HL-60 (cell line): ENCODE measurements at regions not wholly inside any gene's neighbourhood (a gene's known extent, or its start where the extent isn't known, plus 50 kb on each side); places are given as distances from the start of the nearest gene placed in this dataset.

ENCODE experiments used
- DNase-seq, 2 experiments: peaks; one replicate each; pipeline ENCODE4 v3.0.0-alpha.2; 2010 to 2020; ENCODE audit warnings: low read depth in 1 of 2, low spot score in 1 of 2
- H3K27ac ChIP-seq: fragments of 250-450 bp; sonication (Bioruptor Pico); replicated peaks from 2 replicates; pipeline ENCODE4 v1.5.1; 2020; ENCODE audit warnings: mild to moderate bottlenecking, moderate library complexity
- H3K27me3 ChIP-seq: fragments of 250-450 bp; sonication (Bioruptor Pico); 2 replicates; pipeline ENCODE4 v1.5.1; 2021; ENCODE audit warnings: mild to moderate bottlenecking, moderate library complexity; ENCODE audit not compliant: insufficient read depth, poor library complexity, severe bottlenecking
- H3K4me3 ChIP-seq: replicated peaks from 2 replicates; pipeline ENCODE4 v1.5.1; 2011; ENCODE audit warnings: mild to moderate bottlenecking, control low read depth, low read length; ENCODE audit not compliant: insufficient read depth
- GABPA ChIP-seq: IDR thresholded peaks from 2 replicates; pipeline ENCODE4 v1.6.1; 2012; ENCODE audit warnings: low read depth
- POLR2AphosphoS5 ChIP-seq: IDR thresholded peaks from 2 replicates; pipeline ENCODE4 v1.6.1; 2012; ENCODE audit warnings: low read depth
- REST ChIP-seq: IDR thresholded peaks from 2 replicates; pipeline ENCODE4 v1.6.1; 2012; ENCODE audit warnings: low read depth; ENCODE audit not compliant: insufficient replicate concordance
- SPI1 ChIP-seq: IDR thresholded peaks from 2 replicates; pipeline ENCODE4 v1.6.1; 2012; ENCODE audit warnings: low read depth, mild to moderate bottlenecking, borderline replicate concordance
- TF ChIP-seq, protein P1 (sequence below): IDR thresholded peaks from one replicate; pipeline ENCODE4 v1.5.1; 2011; ENCODE audit warnings: low read length, control low read depth, inconsistent platforms; ENCODE audit not compliant: insufficient read depth

- DNase-seq: no peak
- TF ChIP-seq, protein P1, sequence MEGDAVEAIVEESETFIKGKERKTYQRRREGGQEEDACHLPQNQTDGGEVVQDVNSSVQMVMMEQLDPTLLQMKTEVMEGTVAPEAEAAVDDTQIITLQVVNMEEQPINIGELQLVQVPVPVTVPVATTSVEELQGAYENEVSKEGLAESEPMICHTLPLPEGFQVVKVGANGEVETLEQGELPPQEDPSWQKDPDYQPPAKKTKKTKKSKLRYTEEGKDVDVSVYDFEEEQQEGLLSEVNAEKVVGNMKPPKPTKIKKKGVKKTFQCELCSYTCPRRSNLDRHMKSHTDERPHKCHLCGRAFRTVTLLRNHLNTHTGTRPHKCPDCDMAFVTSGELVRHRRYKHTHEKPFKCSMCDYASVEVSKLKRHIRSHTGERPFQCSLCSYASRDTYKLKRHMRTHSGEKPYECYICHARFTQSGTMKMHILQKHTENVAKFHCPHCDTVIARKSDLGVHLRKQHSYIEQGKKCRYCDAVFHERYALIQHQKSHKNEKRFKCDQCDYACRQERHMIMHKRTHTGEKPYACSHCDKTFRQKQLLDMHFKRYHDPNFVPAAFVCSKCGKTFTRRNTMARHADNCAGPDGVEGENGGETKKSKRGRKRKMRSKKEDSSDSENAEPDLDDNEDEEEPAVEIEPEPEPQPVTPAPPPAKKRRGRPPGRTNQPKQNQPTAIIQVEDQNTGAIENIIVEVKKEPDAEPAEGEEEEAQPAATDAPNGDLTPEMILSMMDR: no peak
- TF ChIP-seq REST (no peak), POLR2AphosphoS5 (no peak), SPI1 (no peak), GABPA (no peak)
- H3K27ac ChIP-seq: no peak overlapping the region
- no peaks in the 10 kb centered on the region for H3K27me3 ChIP-seq
- no peak overlapping the region for H3K4me3 ChIP-seq
Observed at GRCh38 chr2:144165599-144166250, 354.2 kb downstream of the ZEB2 start.

DNA sequence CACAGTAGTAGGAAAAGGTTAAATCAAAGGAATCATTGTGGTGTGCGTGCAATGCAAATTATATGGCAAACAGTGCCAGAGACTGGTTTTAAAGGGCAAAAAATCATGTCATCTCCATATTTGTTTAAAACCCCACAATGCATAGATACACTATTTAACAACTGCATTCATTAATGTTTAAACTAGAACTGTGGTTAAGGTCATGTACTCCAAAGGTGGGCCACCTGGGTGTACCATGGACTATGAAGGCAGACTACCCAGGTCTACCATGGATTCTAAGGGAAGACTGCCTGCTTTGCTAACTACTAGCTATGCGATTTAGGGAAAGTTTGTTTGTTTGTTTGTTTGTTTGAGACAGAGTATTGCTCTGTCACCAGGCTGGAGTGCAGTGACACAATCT, 356.3 kb downstream of the ZEB2 start:
- Histone ChIP-seq H3K4me3 (no peak overlapping the region), H3K27ac (no peak overlapping the region), H3K27me3 (no peaks in the 10 kb centered on the region)
- no peak for TF ChIP-seq REST
- TF ChIP-seq SPI1: no peak
- TF ChIP-seq, protein P1: no peak
- no peak for TF ChIP-seq GABPA
- no peak for TF ChIP-seq POLR2AphosphoS5
- no peak for DNase-seq

DNA sequence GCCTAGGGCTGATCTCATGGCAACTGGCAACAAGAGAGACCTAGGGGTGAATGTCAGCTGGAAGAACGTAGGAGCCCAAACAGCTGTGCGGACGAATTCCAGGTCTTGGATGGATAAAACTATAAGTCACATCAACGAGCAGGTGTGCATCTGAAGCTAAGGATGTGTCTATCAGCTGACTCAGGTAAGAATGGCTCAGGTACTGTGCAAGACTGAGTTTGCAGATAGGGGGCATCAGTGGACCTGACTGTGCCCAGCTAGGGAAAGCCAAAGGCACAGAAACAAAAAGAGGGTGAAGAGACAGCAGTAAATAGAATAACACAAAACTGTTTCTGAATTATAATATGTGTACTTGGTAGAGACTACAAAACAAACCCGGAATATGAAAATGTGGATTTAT, 357.3 kb downstream of the ZEB2 start:
- no peak for DNase-seq
- Histone ChIP-seq H3K27ac (no peak overlapping the region), H3K4me3 (no peak overlapping the region)

More for the DNA sequence above, 357.3 kb downstream of the ZEB2 start:
- H3K27me3 ChIP-seq: no peaks in the 10 kb centered on the region
- TF ChIP-seq SPI1 (no peak), GABPA (no peak), REST (no peak), POLR2AphosphoS5 (no peak)
- TF ChIP-seq, protein P1: no peak
